ENCODE measurements at regions not wholly inside any gene's neighbourhood (a gene's known extent, or its start where the extent isn't known, plus 50 kb on each side); places are given as distances from the start of the nearest gene placed in this dataset.

- H3K4me3 ChIP-seq (ENCODE audit: low read depth, low read length), result no peak overlapping the region
Measured at GRCh38 chr7:55690-56248, 136.6 kb upstream of the FAM20C start.

- no peak overlapping the region for H3K4me3 ChIP-seq (ENCODE audit: low read depth, low read length)
Measured at GRCh38 chr7:56291-56913, 136.0 kb upstream of the FAM20C start.

GRCh38 chr7:57071-57470 is 135.3 kb upstream of the FAM20C start:
- H3K4me3 ChIP-seq (ENCODE audit: low read depth, low read length), result no peak overlapping the region

GRCh38 chr7:57482-58255 is 134.7 kb upstream of the FAM20C start:
- H3K4me3 ChIP-seq (ENCODE audit: low read depth, low read length), result no peak overlapping the region

GRCh38 chr7:58316-58715 is 134.1 kb upstream of the FAM20C start:
- no peak overlapping the region for H3K4me3 ChIP-seq (ENCODE audit: low read depth, low read length)

GRCh38 chr7:59079-60016 is 133.0 kb upstream of the FAM20C start:
- H3K4me3 ChIP-seq (ENCODE audit: low read depth, low read length), result no peak overlapping the region

- no peak overlapping the region for H3K4me3 ChIP-seq (ENCODE audit: low read depth, low read length)
Measured at GRCh38 chr7:60017-60675, 132.2 kb upstream of the FAM20C start.

GRCh38 chr7:60706-61105 is 131.7 kb upstream of the FAM20C start:
- H3K4me3 ChIP-seq (ENCODE audit: low read depth, low read length), result no peak overlapping the region

- no peak overlapping the region for H3K4me3 ChIP-seq (ENCODE audit: low read depth, low read length)
Measured at GRCh38 chr7:61111-61510, 131.3 kb upstream of the FAM20C start.

- no peak overlapping the region for H3K4me3 ChIP-seq (ENCODE audit: low read depth, low read length)
Measured at GRCh38 chr7:61576-62360, 130.6 kb upstream of the FAM20C start.

GRCh38 chr7:62361-63116 is 129.8 kb upstream of the FAM20C start:
- no peak overlapping the region for H3K4me3 ChIP-seq (ENCODE audit: low read depth, low read length)

- no peak overlapping the region for H3K4me3 ChIP-seq (ENCODE audit: low read depth, low read length)
Measured at GRCh38 chr7:63117-63480, 129.3 kb upstream of the FAM20C start.

- H3K4me3 ChIP-seq (ENCODE audit: low read depth, low read length), result no peak overlapping the region
Measured at GRCh38 chr7:63521-64021, 128.8 kb upstream of the FAM20C start.

- no peak overlapping the region for H3K4me3 ChIP-seq (ENCODE audit: low read depth, low read length)
Measured at GRCh38 chr7:64098-64915, 128.1 kb upstream of the FAM20C start.

GRCh38 chr7:64916-65341 is 127.4 kb upstream of the FAM20C start:
- no peak overlapping the region for H3K4me3 ChIP-seq (ENCODE audit: low read depth, low read length)

GRCh38 chr7:65554-65953 is 126.8 kb upstream of the FAM20C start:
- H3K4me3 ChIP-seq (ENCODE audit: low read depth, low read length), result no peak overlapping the region

GRCh38 chr7:66296-66695 is 126.1 kb upstream of the FAM20C start:
- H3K4me3 ChIP-seq (ENCODE audit: low read depth, low read length), result no peak overlapping the region

- H3K4me3 ChIP-seq (ENCODE audit: low read depth, low read length), result no peak overlapping the region
Measured at GRCh38 chr7:66741-67140, 125.6 kb upstream of the FAM20C start.
